GM19438 (cell line): ENCODE measurements at regions not wholly inside any gene's neighbourhood (a gene's known extent, or its start where the extent isn't known, plus 50 kb on each side); places are given as distances from the start of the nearest gene placed in this dataset.

Experiments used
- ATAC-seq: cut with Tn5 transposase; IDR thresholded peaks from one replicate; pipeline ENCODE4 v1.9.1; 2021; ENCODE audit warnings: low read depth; ENCODE audit not compliant: unreplicated experiment

GRCh38 chr12:67792185-67792584 lies 143.6 kb downstream of the DYRK2 start:
- no peak for ATAC-seq

DNA sequence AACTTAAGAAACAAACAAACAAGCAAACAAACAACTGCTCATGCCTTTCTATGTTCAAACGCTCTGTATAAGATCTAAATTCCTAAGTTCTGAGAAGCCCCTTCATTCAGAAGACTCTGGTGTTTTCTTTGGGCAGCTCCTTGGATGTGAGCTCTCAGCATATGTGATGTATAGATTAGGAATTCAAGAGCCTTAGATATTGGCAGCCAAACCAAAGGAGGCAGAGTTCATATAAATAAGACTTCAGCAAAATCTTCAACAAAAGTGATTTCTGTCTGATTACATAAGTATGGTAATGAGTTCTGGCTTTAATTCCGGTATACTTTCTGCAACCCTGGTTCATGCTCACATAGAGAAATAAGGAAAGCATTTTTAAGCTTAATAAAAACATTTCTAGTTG lies 145.6 kb downstream of the DYRK2 start:
- no peak for ATAC-seq

- ATAC-seq: no peak
Observed at GRCh38 chr12:67795236-67795635, 146.7 kb downstream of the DYRK2 start.

- no peak for ATAC-seq
Observed at GRCh38 chr12:67797185-67797741, 148.7 kb downstream of the DYRK2 start.

DNA sequence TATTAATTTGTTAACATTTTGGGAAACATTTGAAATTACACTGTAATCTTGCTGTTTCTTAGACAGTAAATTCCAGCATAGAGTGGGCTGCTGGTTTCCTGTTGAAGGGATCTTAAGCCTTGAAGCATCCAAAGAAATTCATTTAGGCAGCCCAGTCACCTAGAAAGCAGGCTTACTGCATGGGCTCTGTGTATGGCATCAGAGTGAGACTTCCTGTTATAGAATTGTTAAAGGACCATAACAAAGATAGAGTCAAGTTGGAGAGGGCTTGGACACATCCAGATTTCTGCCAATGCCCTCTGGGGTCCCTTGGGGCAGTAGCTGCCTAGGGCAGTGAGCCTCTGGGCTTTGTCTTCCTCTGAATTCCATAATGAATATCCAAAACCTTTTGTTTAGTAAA lies 149.2 kb downstream of the DYRK2 start:
- ATAC-seq: no peak

DNA sequence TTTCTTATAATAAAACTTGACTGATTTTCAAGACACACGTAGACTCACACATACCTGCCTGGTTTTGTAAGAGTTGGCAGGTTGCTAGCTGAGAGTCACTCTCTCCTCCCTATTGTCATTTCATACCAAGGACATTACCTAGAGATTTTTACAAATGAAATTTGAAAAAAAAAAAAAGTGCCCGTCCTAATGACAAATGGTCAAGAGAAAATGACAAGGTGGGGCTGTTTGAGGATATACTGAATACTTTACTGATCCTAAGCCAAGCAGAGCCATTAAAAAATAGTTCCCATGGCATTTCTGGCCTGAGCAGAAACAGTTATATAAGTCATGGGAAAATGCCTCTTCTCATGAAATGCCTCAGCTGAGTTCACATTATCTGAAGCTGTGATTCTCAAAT lies 150.2 kb downstream of the DYRK2 start:
- ATAC-seq: no peak

DNA sequence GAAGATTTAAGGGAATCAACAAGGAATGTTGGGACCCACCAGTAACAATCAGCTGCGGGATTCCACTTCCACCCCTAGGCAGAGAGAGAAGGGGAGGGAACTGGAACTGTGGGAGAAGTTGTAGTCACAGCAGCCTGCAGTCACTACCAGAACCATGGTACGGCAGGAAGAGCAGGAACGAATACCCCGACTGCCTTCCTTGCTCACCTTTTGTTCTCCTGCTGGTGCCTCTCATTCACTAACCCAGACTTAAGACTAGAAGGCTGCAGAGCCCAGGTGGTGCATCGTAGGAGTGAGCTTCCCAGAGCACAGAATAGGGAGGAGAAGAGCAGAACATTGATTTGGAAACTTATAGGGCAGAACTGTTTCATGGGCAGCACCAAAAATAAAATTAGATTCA lies 154.2 kb downstream of the DYRK2 start:
- ATAC-seq: no peak

DNA sequence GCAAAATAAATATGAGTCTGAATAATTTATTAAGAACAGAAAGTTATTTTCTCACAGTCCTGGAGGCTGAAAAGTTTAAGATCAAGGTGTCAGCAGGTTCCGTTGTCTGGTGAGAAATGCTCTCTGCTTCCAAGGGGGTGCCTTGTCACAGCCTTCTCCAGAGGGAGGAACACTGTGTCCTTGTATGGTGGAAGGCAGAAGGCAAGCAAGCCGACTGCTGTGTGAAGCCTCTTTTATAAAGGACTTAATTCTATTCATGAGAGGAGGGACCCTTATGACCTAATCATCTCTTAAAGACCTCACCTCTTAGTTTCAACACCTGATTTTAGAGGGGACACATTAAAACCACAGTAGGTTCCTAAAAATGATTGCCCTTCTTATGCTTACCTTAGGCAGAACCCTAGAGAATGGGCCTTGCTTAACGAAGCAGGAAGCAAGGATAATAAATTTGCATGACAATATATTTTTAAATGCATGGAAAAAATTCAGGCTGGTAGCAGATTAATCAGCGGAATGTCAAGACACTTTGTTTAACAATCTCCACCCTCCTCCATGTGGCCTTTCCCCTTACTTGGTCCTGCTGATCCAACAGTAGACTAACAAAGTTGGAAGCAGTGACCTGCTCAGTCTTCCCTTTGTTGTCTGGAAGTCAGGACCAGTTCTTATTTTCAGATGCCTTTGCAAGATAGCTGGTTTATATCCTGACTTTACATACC lies 154.9 kb downstream of the DYRK2 start:
- no peak for ATAC-seq

DNA sequence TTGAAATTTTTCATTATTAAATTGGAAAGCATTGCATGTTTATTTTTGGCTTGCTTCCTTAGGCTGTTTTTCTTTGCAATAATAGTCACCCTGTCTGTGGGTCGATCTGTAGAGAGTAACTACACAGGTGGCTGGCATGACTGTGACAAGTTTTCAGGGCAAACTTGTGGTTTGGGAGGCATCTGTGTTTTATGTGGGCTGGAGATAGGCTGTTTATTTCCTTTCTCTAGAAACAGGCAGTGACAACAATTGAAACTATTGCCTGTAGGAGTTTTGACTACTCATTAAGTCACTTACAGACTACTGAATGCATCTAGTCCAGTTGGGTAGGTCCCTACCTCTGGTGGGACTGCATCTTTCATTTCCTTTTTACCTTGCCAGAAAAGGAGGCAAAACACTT lies 155.6 kb downstream of the DYRK2 start:
- ATAC-seq: no peak

DNA sequence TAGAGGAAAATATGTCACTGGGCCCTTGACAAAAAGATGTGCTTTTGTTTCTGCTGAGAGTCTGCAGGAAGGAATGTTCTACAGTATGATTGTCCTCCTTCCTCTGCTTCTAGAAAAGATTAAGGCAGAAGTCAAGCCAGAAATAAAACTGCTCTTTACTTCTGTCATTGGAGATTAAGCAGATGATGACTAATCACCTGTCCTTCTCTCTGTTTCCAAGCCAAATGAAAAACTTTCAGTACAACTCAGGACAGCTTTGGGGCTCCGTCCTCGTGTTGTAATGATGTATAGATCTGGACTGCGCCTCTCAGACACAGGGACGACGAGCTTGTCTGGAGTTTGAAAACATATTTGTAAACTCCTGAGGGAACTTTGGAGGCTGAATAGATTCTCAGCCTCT lies 159.3 kb downstream of the DYRK2 start:
- no peak for ATAC-seq

DNA sequence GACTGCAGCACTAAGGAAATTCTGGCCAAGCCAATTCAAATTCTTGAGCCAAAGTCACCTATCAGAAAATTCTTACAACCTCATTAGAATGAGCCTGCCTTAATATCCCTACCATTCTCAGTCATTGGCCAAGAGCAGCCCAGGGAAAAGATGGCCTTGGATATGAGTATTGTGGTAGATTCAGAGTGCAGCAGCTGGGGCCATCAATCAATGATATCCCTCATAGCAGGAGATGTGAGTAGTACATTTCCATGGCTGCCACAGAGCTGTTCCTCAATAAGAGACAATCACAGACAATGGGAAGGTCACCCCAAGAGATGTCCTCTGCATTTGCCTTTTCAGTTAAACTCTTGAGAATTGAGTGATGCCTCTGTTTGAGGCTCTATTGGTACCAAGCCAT lies 161.6 kb downstream of the DYRK2 start:
- ATAC-seq: no peak

GRCh38 chr12:67811437-67812361 lies 163.2 kb downstream of the DYRK2 start:
- ATAC-seq: no peak

DNA sequence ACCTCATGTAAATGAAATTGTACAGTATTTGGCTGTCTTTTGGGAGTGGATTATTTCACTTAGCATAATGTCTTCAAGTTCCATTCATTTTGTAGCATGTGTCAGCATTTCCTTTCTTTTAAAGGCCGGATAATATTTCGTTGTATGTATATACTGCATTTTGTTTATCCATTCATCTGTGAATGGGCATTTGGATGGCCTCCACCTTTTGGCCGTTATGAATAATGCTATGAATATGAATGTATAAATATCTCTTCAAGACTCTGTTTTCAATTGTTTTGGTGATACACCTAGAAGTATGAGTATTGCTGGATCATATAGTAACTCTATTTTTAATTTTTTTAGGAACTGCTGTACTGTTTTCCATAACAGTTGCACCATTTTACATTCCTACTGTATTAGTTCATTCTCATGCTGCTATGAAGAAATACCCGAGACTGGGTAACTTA lies 164.9 kb downstream of the DYRK2 start:
- ATAC-seq: no peak

GRCh38 chr12:67816269-67816668 lies 167.7 kb downstream of the DYRK2 start:
- no peak for ATAC-seq

DNA sequence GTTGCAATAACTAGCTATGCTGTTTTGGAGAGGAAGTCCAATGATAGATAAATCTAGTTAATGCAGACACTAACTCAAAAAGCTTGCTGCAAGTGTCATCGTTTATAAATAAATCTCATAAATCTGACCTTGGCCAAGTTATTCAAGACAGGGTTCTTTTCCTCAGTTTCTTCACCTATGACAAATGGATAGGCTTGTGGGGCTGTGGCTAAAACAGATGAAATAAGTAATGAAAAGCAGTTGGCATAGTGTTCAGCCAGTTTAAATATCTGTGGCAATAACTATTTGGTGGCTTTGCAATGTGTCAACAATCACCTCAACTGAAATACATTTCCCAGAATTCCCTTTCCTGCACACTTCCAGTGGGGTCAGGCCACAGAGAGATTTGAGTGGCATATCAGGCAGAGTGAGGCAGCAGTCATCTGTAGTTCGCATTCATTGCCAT lies 169.9 kb downstream of the DYRK2 start:
- no peak for ATAC-seq

GRCh38 chr12:67819902-67820301 lies 169.3 kb upstream of the IFNG-AS1 start:
- no peak for ATAC-seq

- ATAC-seq: no peak
Observed at GRCh38 chr12:67820694-67821093, 168.6 kb upstream of the IFNG-AS1 start.

DNA sequence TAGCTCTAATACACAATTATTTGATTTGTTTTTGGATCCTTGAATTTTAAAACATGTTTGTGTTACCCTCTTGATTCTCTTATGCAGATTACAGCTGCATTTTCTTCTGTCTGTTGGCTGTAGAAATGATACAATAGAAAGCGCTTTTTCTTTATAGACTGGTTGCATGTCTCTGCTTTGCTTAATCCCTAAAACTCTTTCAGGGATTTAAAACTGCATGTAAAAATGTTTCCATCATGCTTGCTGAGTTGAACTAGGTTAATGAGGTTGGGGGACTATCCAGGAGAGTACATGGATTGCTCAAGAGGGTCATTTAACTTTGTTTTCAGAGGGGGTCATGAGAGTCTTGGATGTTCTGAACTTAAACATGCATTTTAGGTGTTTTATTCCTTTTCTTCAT lies 166.4 kb upstream of the IFNG-AS1 start:
- no peak for ATAC-seq

GRCh38 chr12:67826148-67826547 lies 163.1 kb upstream of the IFNG-AS1 start:
- ATAC-seq: no peak

GRCh38 chr12:67826946-67827720 lies 162.1 kb upstream of the IFNG-AS1 start:
- no peak for ATAC-seq
